Stimulated activated CD4-positive, alpha-beta T cell treated with anti-CD3 and anti-CD28 coated beads, Interleukin-2, amount 100 ng/mL, for 24 hours (primary cell): ENCODE measurements at regions not wholly inside any gene's neighbourhood (a gene's known extent, or its start where the extent isn't known, plus 50 kb on each side); places are given as distances from the start of the nearest gene placed in this dataset.
"Not testable (repeated sequence)": the region's sequence is repeated elsewhere in the genome, so short reads cannot be mapped to it uniquely, and the experiment has no call there.

ENCODE experiments used
- DNase-seq, 2 donors: peaks; one replicate each; pipeline ENCODE4 v3.0.0-alpha.2; 2020

DNA sequence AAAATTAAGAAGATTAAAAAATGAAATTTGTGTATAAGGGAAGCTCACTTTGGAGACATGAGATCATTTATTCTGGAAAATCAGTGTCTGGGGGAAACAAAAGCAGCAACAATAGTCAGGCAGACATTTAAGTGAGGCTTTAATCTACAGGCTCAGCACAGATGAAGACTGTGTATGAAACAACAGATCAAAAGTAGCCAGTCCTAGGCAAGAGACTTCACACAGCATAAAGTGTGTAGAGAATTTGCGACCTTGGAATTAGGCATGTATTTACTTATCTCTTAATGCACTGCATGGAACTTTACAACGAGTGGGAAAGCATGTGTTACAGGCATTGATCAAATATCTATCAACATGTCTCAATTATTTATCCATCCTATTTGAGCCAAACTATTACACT lies 1099.9 kb downstream of the PLA2G4A start:
- no peak for DNase-seq

DNA sequence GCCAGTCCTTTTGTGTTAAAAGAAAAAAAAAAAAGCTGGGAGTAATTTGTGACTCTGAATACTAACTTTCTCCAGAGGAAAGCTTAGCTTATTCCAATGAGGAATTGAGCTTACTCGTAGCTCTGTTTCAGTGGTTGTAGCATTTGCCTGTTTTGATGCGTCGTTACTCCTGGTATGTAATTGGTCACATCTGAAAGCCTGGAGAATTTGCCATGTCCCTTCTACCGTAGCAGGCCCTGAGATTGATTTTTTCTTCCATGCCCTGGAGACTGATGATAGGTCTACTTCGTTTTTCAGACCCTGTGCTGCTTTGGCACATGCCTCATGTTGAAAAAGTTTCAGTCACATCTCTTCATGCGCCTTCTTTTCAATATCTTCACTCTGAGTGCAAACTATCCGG lies 1103.0 kb downstream of the PLA2G4A start:
- no peak for DNase-seq

DNA sequence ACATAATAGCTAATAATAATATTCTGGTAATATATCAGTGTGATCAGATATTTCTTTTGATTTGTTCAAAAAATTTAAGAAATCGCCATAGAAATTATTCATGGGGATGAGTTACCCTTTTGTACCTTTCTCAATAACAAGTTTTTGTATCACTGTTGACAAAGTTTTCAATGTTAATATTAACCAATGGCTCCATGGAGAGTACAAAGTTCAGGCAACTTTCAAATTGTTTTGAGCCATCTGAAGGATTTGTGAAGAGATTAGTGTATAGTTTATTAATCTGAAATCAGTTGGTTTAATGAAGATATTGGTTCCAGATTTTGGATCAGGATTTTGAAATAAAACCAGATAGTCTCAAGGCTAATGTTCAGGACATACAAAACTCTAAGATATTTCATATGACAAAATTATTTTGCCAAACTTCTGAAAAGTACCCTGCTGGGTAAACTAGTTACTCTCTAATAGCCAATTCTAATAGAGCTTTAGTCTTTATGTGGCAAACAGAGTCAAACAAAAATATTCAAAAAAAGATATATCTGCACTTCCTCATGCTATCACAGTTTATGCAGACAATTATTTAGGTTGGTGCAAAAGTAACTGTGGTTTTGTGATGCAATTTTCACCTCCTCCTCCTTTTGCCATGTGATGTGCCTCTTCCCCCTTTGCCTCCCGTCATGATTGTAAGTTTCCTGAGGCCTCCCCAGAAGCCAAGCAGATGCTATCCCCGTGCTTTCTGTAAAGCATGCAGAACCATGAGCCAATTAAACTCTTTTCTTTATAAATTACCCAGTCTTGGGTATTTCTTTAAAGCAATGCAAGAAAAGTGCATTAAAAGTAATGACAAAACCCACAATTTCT lies 1105.0 kb downstream of the PLA2G4A start:
- DNase-seq, result no peak

DNA sequence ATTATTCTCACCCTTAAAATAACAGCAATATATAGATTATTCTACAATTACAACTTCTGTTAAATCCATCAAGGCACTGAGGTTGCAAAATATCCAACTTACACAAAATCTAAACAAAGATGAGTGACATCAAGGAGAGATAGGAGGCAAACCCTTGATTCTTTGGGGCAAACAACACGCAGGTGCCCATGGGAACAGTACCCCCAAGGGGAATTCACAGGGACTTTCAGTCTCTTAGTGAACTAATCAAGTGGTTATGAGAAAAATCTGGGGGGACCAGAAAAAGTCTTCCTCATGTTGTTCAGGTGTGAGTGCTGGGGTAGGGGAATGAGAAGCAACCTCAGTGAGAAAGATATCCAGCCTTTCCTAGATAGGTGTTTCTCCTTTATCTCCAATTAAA lies 1107.9 kb downstream of the PLA2G4A start:
- no peak for DNase-seq

DNA sequence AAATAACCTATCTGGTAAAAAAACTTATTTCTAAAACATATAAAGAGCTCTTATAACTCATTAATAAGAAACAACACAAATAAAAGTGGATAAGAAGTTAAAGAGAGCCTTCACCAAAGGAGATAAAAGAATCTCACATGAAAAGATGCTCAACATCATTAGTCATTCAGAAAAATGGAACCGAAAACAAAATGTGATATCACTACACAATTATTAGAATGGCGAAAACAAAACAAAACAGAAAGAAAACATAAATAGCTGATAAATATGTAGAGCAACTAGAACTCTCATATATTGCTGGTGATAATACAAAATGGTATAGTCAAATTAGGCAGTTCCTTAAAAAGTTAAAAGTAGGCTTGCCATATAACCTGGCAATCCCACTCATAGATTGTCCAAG lies 1109.3 kb downstream of the PLA2G4A start:
- no peak for DNase-seq

DNA sequence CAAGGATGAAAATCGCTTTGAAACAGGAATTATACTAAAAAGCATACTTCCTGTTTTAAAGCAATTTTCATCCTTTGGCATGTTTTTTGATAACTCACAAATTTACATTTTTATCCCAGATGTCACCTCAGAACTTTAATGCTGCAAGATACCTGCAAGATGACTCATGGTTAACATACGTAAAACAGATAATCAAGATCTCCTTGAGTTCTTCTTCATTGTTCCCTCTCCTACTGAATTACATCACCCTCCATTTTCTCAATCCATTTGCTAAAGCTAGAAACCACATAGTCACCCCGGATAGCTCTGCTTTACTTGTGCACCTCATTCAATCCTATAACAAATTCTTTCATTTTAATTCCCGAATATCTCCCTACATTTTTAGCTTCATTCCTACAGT lies 1114.2 kb downstream of the PLA2G4A start:
- no peak for DNase-seq

DNA sequence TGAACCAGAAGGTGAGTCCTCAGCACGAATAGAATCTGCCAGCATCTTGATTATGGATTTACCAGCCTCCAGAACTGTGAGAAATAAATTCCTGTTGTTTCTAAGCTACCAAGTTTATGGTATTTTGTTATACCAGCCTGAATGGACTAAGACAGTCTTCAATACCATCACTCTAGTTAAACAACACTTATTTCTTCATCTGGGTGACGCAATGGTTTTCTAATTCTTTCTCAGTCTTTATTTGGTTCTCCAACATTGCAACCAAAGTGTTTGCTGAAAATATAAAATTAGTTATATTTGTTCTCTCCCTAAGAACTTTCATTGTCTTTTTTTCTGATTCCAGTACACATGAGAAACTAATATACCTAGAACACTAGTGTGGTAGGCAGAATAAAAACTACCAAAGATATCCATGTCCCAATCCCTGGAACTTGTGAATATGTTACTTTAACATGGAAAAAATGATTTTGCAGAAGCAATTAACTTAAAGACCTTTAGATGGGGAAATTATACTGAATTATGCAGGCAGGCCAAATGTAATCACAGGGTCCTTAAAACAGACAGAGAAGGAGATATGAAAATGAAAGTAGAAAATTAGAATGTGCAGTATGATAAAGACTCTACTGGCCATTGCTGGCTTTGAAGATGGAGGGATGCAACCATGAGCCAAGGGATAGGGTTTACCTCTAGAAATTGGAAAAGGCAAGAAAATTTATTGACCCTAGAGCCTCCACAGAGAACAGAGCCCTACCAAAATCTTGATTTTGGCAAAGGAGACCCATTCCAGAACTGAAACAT lies 1115.1 kb downstream of the PLA2G4A start:
- no peak for DNase-seq

DNA sequence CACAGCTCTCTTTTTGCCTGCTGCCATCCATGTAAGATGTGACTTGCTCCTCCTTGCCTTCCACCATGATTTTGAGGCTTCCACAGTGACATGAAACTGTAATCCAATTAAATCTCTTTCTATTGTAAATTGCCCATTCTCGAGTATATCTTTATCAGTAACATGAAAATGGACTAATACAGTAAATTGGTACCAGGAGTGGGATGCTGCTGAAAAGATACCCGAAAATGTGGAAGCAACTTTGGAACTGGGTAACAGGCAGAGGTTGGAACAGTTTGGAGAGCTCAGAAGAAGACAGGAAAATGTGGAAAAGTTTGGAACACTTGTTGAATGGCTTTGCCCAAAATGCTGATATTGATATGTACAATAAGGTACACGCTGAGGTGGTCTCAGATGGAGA lies 1117.9 kb downstream of the PLA2G4A start:
- not testable (repeated sequence) for DNase-seq

DNA sequence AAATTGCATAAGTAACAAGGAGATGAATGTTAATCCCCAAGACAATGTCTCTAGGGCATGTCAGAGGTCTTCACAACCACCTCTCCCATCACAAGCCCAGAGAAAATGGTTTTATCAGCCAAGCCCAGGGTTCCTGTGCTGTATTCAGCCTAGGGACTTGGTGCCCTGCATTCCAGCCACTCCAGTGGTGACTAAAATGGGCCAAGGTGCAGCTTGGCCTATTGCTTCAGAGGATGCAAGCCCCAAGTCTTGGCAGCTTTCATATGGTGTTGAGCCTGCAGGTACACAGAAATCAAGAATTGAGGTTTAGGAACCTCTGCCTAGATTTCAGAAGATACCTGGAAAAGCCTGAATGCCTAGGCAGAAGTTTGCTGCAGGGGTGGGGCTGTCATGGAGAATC lies 1118.6 kb downstream of the PLA2G4A start:
- no peak for DNase-seq

DNA sequence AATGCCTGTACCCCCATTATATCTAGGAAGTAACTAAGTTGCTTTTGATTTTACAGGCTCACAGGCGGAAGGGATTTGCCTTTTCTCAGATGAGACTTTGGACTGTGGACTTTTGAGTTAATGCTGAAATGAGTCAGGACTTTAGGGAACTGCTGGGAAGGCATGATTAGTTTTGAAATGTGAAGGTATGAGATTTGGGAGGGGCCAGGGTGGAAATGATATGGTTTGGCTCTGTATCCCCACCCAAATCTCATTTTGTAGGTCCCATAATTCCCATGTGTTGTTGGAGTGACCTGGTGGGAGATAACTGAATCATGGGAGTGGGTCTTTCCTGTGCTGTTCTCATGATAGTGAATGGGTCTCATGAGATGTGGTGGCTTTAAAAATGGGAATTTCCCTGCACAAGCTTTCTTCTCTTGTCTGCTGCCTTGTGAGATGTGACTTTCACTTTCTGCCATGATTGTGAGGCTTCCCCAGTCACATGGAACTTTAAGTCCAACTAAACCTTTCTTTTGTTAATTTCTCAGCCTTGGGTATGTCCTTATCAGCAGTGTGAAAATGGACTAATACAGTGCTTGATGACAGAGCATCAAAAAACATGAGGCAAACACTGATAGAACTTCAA lies 1119.5 kb downstream of the PLA2G4A start:
- DNase-seq, result no peak

DNA sequence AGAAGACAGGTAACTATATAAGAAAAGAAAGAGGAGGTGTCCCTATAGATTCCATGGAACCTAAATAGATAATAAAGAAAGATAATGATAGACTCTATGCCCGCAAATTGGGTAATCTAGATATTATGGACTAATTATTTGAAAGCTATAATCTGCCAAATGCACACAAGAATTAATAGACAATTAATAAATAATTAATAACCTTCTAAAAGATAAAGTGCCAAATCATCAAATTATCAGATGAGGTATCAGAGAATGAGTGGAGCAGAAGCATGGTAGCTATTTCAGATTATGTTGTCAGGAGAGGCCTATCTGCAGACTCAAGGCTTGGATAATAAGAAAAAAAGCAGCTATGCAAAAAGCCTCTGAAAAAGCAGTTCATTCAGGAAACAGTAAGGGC lies 1120.8 kb downstream of the PLA2G4A start:
- no peak for DNase-seq

DNA sequence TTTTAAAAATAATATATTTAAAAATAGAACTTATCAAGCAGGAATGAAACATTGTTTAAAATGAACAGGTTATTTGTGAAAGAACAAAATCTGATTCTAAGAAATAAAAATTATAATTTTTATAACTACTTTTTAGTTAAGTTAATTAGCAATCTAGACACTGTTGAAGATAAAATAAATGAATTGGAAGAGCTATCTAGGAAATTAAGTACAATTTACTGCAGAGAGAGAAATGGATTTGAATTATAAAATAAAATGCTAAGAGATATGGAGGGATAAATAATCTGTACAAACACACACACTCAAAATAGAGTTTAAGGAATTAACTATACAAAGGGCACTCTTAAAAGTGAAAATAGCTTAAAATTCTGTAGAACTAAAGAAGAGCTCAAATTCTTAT lies 1123.1 kb downstream of the PLA2G4A start:
- DNase-seq, result no peak

DNA sequence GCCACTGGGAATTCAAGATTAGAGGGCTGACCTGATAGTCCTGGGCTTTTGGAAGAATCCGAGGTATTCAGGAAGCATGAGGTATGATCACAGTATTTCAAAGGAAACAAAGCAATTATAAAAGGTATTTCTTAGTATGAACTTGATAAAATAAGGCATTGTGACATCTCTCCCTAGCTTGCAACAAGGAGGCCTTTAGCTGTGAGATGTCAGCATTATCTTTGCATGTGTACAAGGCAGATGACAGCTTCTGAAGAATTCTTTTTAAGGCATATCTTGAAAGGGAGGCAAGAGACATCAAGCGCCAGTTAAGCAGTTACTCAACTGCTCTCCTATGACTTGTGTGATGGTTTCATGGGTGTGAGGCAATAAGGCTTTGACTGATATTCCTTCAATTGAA lies 1123.7 kb downstream of the PLA2G4A start:
- DNase-seq, result no peak

DNA sequence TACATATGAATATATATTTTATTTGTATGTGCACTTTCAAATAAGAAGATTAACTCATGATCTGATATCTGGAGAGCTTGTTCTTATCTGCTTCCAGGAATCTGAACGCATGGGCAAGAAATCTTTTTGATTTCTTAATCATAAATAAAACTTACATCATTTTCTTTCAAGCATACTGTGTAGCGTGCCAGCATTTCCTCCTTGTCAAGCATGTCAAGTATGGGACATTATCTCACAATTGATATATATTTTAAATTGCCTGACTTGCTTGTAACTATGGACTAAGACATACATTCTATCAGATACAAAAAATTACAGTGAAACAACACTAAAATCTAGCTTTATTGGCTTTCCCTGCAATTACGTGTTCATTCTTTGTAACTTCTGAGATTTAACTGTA lies 1128.2 kb downstream of the PLA2G4A start:
- DNase-seq, result no peak

DNA sequence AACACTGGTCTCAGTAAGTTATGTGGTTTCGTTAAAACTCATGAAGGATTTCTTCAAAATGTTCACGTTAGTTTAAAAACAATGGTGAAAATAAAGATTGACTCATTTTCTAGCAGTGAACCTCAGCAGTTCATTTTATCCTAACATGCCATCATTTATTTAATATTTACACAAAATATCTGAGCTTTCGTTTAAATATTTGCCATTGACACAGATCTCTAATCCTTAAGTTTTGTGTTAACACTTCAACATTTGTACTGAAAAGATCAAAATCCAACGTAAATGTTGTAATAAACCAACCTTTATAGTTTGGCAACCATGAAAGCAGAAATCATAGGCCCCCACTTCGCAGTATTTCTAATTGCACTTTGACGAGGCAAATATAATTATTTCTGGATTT lies 1129.5 kb downstream of the PLA2G4A start:
- DNase-seq, result no peak

DNA sequence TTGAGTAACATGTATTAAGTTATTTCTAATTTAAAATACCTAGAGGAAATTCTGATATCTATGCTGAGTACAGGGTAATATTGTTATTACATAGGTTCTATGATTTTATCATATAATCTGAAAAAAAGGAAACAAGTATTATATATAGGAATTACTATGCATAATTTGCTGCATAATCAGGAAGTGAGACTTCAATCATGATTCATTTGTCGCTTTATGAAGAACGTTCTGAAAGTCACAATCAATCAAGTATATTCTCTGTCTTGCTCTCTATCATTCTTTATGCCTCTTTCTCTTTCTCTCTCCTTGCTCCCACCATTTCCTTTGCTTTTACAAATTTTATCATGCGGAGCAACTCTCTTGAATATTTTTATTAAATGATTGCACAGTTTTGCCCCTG lies 1130.3 kb downstream of the PLA2G4A start:
- DNase-seq, result no peak

DNA sequence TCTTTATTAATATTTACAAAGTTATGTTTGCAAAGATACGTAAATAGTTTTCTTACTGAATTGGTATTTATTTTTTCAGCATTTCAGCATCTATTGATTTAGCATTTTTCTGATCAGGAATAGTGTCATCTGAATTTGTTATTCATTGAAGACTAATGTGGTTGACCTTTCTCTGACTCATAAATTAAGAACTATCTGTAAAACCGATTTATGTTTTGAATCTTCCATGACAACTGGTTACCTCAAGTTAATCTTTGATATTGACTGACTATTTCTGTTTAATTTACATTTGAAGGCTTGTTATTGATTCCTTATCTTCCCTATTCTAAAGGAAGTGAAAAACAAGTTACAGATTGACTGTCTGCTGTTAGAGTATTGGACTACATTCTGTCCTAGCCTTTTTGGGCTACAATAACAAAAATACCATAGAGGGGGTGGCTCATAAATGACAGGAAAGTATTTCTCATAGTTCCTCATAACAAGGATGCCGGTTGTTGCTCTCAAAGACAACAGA lies 1131.4 kb downstream of the PLA2G4A start:
- DNase-seq, result no peak

DNA sequence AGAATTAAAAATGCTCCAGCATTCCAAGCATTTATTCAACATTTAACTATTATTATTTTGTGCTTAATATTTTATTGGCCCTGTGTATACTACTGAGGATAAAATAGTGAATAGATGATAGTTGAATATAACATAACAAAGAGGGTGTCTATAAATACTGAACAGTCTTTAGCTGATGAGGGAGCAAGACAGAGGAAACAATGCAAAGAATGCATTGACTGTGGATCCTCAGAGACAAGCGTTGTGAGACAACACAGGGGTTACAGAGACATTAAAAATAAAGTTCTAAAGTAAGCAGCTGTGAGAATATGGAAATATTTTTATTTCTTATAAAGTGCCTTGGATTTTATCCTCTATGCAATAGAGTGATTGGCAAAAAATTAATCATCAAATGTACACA lies 1133.1 kb downstream of the PLA2G4A start:
- no peak for DNase-seq

DNA sequence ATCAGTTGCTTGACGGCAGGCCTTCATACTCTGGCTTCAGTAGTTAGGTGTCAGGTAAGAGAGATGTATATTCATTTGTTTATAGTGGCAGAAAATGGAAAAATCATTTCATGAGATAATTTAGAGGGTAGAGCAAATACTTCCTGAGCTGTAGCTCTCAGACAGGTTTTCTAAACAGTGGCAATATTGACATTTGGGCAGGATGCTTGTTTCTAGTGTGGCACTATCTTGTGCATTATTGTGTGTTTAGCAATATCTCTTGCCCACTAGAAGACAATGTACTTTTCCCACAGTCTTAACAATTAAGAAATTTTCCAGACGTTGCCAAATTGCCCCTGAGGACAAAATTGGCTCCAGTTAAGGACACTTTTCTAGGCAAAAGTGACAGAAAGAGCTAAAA lies 1143.1 kb downstream of the PLA2G4A start:
- no peak for DNase-seq

DNA sequence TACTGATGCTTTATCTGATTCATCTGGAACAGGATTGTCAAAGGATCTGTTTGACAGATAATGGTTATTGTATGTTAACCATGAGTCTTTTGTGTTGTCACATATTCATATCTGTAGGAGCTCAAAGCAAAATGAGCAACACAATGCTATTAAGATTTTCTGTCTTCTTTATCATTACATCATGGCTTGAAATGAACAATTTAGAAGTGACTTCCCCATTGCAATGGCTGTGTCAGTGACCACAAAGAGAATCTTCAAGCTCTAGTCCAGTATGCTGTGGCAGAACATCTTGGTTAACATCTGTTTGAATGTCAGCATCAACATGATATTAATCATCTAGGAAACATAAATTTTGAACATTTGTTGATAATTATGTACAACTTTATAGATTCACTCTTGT lies 1148.5 kb downstream of the PLA2G4A start:
- no peak for DNase-seq

DNA sequence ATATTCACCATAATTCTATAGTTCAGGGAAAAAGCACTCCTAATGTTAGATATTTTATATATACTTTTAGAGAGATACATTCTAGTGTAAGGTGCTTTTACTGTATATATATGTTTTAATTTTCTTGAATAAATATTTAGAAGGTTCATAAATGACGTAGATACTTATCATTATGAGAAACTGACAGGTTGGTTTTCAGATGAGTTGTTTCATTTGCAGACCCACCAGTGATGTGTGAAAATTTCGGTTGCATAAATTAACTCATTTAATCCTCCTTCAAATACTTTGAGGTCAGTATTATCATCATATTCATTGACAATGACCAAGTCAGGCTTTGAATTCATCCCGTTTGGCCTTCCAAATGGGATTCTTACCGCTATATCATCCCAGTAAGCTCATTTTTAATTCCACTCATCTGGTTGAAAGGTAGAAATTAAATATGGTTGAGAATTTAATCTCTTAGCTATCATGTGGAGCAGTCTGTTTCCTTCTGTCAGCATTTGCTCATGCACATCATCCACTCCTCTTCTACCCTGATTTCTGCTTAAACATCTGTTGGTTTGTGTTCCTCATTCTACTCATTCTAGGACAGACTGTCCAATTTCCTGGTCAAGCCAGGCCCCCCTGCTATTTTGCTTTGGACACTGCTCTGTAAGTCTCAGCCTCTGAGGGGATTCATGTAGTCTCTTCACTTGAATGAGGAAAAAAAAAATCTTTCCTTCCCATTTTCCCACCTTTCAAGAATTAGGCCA lies 1156.6 kb downstream of the PLA2G4A start:
- no peak for DNase-seq

DNA sequence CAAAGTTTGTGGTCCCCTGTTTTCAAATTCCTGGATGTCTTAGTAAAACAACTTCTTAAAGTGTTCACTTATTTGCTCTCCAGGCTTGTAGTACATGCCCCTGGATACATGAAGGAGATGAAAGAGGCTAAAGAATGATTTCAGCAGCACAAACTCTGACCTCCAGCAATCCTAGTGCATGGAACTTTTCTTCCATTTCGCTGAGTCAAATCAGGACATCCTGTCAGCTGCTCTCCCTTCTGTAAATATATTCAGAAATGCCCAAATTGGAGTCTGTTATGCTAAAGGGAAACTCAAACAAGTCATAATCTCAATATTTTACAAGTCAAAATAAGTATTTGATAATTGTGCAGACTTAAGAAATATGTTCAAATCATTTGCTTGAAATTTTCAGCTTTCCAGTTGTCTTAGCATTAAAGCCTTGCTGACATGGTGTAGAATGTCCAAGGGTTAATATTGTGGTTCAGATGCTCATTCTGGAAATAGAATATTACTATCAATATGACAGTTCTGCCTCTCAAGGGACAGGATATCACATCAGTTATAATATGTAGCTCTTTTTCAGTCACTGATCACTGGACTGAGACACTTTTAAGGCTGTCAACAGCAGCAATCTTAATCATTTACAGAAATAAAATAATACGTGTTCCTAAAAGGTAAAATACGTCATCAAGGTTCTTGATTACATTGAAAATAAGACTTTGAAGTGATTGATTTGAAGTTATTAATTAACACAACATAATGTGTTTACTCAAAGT lies 1157.3 kb downstream of the PLA2G4A start:
- DNase-seq, result no peak
